ENCODE measurements at regions not wholly inside any gene's neighbourhood (a gene's known extent, or its start where the extent isn't known, plus 50 kb on each side); places are given as distances from the start of the nearest gene placed in this dataset.
"Not testable (repeated sequence)": the region's sequence is repeated elsewhere in the genome, so short reads cannot be mapped to it uniquely, and the experiment has no call there.

GRCh38 chr6:22736740-22737139, 167.4 kb downstream of the HDGFL1 start:
- no peak for DNase-seq (ENCODE audit: low read depth, low spot score)
- H3K27ac ChIP-seq: no peak overlapping the region

GRCh38 chr6:22737331-22737730, 168.0 kb downstream of the HDGFL1 start:
- no peak overlapping the region for H3K27ac ChIP-seq
- DNase-seq (ENCODE audit: low read depth, low spot score): no peak

GRCh38 chr6:22738194-22738593, 168.8 kb downstream of the HDGFL1 start:
- no peak for DNase-seq (ENCODE audit: low read depth, low spot score)

GRCh38 chr6:22747571-22747970, 178.2 kb downstream of the HDGFL1 start:
- DNase-seq (ENCODE audit: low read depth, low spot score): no peak
- H3K27ac ChIP-seq: no peak overlapping the region

More at GRCh38 chr6:22738194-22738593, 168.8 kb downstream of the HDGFL1 start:
- peak overlapping the region; percentile 43 for H3K27ac ChIP-seq

- DNase-seq (ENCODE audit: low read depth, low spot score): no peak
- H3K27ac ChIP-seq: no peak overlapping the region
These were observed 179.3 kb downstream of the HDGFL1 start for GRCh38 chr6:22748681-22749080.

- no peak overlapping the region for H3K27ac ChIP-seq
- no peak for DNase-seq (ENCODE audit: low read depth, low spot score)
These were observed 180.3 kb downstream of the HDGFL1 start for GRCh38 chr6:22749696-22750095.

- H3K27ac ChIP-seq: no peak overlapping the region
- DNase-seq (ENCODE audit: low read depth, low spot score): no peak
These were observed 181.9 kb downstream of the HDGFL1 start for GRCh38 chr6:22751223-22751622.

GRCh38 chr6:22752522-22752921, 183.2 kb downstream of the HDGFL1 start:
- no peak overlapping the region for H3K27ac ChIP-seq
- DNase-seq (ENCODE audit: low read depth, low spot score): no peak

GRCh38 chr6:22754061-22754460, 184.7 kb downstream of the HDGFL1 start:
- no peak for DNase-seq (ENCODE audit: low read depth, low spot score)
- no peak overlapping the region for H3K27ac ChIP-seq

- DNase-seq (ENCODE audit: low read depth, low spot score): no peak
- H3K27ac ChIP-seq: peak overlapping the region; percentile 66
These were observed 186.2 kb downstream of the HDGFL1 start for GRCh38 chr6:22755605-22756004.

GRCh38 chr6:22756365-22756764, 187.0 kb downstream of the HDGFL1 start:
- peak; percentile 85 for DNase-seq (ENCODE audit: low read depth, low spot score)
- H3K27ac ChIP-seq: peak overlapping the region; percentile 66

- no peak for DNase-seq (ENCODE audit: low read depth, low spot score)
- peak overlapping the region; percentile 66 for H3K27ac ChIP-seq
These were observed 195.1 kb downstream of the HDGFL1 start for GRCh38 chr6:22764496-22764895.

GRCh38 chr6:22765015-22765414, 195.6 kb downstream of the HDGFL1 start:
- no peak for DNase-seq (ENCODE audit: low read depth, low spot score)
- H3K27ac ChIP-seq: peak overlapping the region; percentile 66

GRCh38 chr6:22766979-22767378, 197.6 kb downstream of the HDGFL1 start:
- no peak overlapping the region for H3K27ac ChIP-seq
- DNase-seq (ENCODE audit: low read depth, low spot score): no peak

GRCh38 chr6:22770054-22770453, 200.7 kb downstream of the HDGFL1 start:
- H3K27ac ChIP-seq: no peak overlapping the region
- DNase-seq (ENCODE audit: low read depth, low spot score): no peak

GRCh38 chr6:22774129-22774528, 204.8 kb downstream of the HDGFL1 start:
- no peak for DNase-seq (ENCODE audit: low read depth, low spot score)
- no peak overlapping the region for H3K27ac ChIP-seq

- not testable (repeated sequence) for H3K27ac ChIP-seq; DNase-seq (ENCODE audit: low read depth, low spot score)
These were observed 209.1 kb downstream of the HDGFL1 start for GRCh38 chr6:22778438-22778837.

- no peak overlapping the region for H3K27ac ChIP-seq
- no peak for DNase-seq (ENCODE audit: low read depth, low spot score)
These were observed 209.7 kb downstream of the HDGFL1 start for GRCh38 chr6:22779062-22779461.

- no peak overlapping the region for H3K27ac ChIP-seq
- DNase-seq (ENCODE audit: low read depth, low spot score): no peak
These were observed 214.6 kb downstream of the HDGFL1 start for GRCh38 chr6:22783931-22784330.

GRCh38 chr6:22784601-22785410, 215.4 kb downstream of the HDGFL1 start:
- DNase-seq (ENCODE audit: low read depth, low spot score): no peak
- no peak overlapping the region for H3K27ac ChIP-seq

- DNase-seq (ENCODE audit: low read depth, low spot score): no peak
- no peak overlapping the region for H3K27ac ChIP-seq
These were observed 218.7 kb downstream of the HDGFL1 start for GRCh38 chr6:22788038-22788437.

GRCh38 chr6:22789315-22789714, 219.9 kb downstream of the HDGFL1 start:
- DNase-seq (ENCODE audit: low read depth, low spot score): no peak
- H3K27ac ChIP-seq: no peak overlapping the region

Measured in epithelial cell of prostate (primary cell).